Trophoblast cell (in vitro differentiated cells and primary cell): ENCODE measurements at regions not wholly inside any gene's neighbourhood (a gene's known extent, or its start where the extent isn't known, plus 50 kb on each side); places are given as distances from the start of the nearest gene placed in this dataset.

Experiments
- DNase-seq, 2 donors: peaks; one replicate each; pipeline ENCODE4 v3.0.0-alpha.2; 2016
- H2AFZ ChIP-seq: 2 replicates; pipeline ENCODE4 v1.6.1; 2013; ENCODE audit warnings: low read length, moderate library complexity, mild to moderate bottlenecking; ENCODE audit not compliant: insufficient read depth, poor library complexity
- H2AK5ac ChIP-seq: 2 replicates; pipeline ENCODE4 v1.6.1; 2013; ENCODE audit warnings: mild to moderate bottlenecking, low read length
- H2BK120ac ChIP-seq: 2 replicates; pipeline ENCODE4 v1.6.1; 2013; ENCODE audit warnings: low read length, mild to moderate bottlenecking, moderate library complexity; ENCODE audit not compliant: insufficient read depth, poor library complexity
- H2BK12ac ChIP-seq: 2 replicates; pipeline ENCODE4 v1.6.1; 2013; ENCODE audit warnings: mild to moderate bottlenecking, low read length, moderate library complexity
- H2BK5ac ChIP-seq: 2 replicates; pipeline ENCODE4 v1.6.1; 2013; ENCODE audit warnings: low read length, low read depth, moderate library complexity, mild to moderate bottlenecking; ENCODE audit not compliant: poor library complexity
- H3K14ac ChIP-seq: 2 replicates; pipeline ENCODE4 v1.6.1; 2013; ENCODE audit warnings: mild to moderate bottlenecking, low read length
- H3K18ac ChIP-seq: 2 replicates; pipeline ENCODE4 v1.6.1; 2013; ENCODE audit warnings: mild to moderate bottlenecking, low read length
- H3K23ac ChIP-seq: 2 replicates; pipeline ENCODE4 v1.6.1; 2013; ENCODE audit warnings: low read length
- H3K27ac ChIP-seq: 2 replicates; pipeline ENCODE4 v1.5.1; 2013; ENCODE audit warnings: low read depth, mild to moderate bottlenecking, inconsistent platforms, low read length, moderate library complexity
- H3K27me3 ChIP-seq: 2 replicates; pipeline ENCODE4 v1.6.1; 2013; ENCODE audit warnings: inconsistent platforms, mild to moderate bottlenecking, low read length, moderate library complexity; ENCODE audit not compliant: insufficient read depth
- H3K36me3 ChIP-seq, 2 experiments: 1 replicate in 1 of 2; 2 replicates in 1 of 2; pipeline ENCODE4 v1.6.1; 2013; ENCODE audit warnings: low read length in 2 of 2, mild to moderate bottlenecking in 2 of 2, moderate library complexity in 1 of 2; ENCODE audit not compliant: insufficient read depth in 2 of 2, control insufficient read depth in 1 of 2
- H3K4ac ChIP-seq: 2 replicates; pipeline ENCODE4 v1.6.1; 2013; ENCODE audit warnings: low read depth, mild to moderate bottlenecking, low read length, moderate library complexity
- H3K4me1 ChIP-seq, 2 experiments: 1 replicate in 1 of 2; 2 replicates in 1 of 2; pipeline ENCODE4 v1.6.1; 2013; ENCODE audit warnings: low read length in 2 of 2, mild to moderate bottlenecking in 2 of 2, moderate library complexity in 1 of 2; ENCODE audit not compliant: insufficient read depth in 2 of 2, control insufficient read depth in 1 of 2
- H3K4me2 ChIP-seq: 2 replicates; pipeline ENCODE4 v1.6.1; 2013; ENCODE audit warnings: inconsistent platforms, mild to moderate bottlenecking, low read length, moderate library complexity
- H3K4me3 ChIP-seq: 2 replicates; pipeline ENCODE4 v1.5.1; 2013; ENCODE audit warnings: mild to moderate bottlenecking, low read depth, low read length, inconsistent platforms
- H3K79me1 ChIP-seq: one replicate; pipeline ENCODE4 v1.6.1; 2013; ENCODE audit warnings: low read length
- H3K79me2 ChIP-seq: 2 replicates; pipeline ENCODE4 v1.6.1; 2013; ENCODE audit warnings: low read length, mild to moderate bottlenecking; ENCODE audit not compliant: control insufficient read depth, insufficient read depth, poor library complexity
- H3K9ac ChIP-seq: 2 replicates; pipeline ENCODE4 v1.6.1; 2013; ENCODE audit warnings: mild to moderate bottlenecking, low read length
- H3K9me3 ChIP-seq: 2 replicates; pipeline ENCODE4 v1.6.1; 2013; ENCODE audit warnings: low read depth, mild to moderate bottlenecking, control low read depth, inconsistent platforms, low read length; ENCODE audit not compliant: insufficient read depth
- H4K12ac ChIP-seq: 2 replicates; pipeline ENCODE4 v1.6.1; 2013; ENCODE audit warnings: low read depth, mild to moderate bottlenecking, low read length, moderate library complexity
- H4K8ac ChIP-seq: 2 replicates; pipeline ENCODE4 v1.6.1; 2013; ENCODE audit warnings: low read depth, mild to moderate bottlenecking, low read length, moderate library complexity
- H4K91ac ChIP-seq: one replicate; pipeline ENCODE4 v1.6.1; 2013; ENCODE audit warnings: low read depth, mild to moderate bottlenecking, low read length, moderate library complexity
- WGBS: extraction: QIAGEN DNeasy Blood & Tissue Kit; methylation state at CpG from one replicate; pipeline ENCODE4 v1.1.7; 2013; ENCODE audit warnings: missing lambda C conversion rate; ENCODE audit not compliant: insufficient read length, insufficient coverage; ENCODE audit errors: extremely low coverage; 5-methylcytosine and 5-hydroxymethylcytosine counted together

DNA sequence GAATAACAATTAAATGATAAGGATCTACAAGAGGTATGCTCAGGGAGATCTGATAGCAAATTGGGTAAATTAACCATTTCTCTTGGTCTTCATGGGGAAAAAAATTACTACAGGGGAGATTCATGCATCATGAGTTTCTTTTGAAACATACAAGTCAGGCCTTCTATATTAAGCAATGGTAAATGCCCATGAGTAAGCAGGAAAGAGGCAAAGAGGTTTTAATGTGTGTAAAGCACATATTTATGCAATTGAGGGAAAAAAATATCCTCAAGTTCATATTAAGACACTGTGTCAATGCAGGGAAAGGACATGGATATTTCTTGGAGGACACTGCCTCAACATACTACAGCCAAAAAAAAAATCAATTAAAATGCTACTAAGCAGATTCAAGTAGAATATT is 73.4 kb upstream of the NR4A3 start:
- no peak overlapping the region for H4K8ac ChIP-seq
- H3K27ac ChIP-seq = no peak overlapping the region
- H2AK5ac ChIP-seq = no peak overlapping the region
- no peak overlapping the region for H3K4ac ChIP-seq
- no peak overlapping the region for H3K14ac ChIP-seq
- H3K9ac ChIP-seq = no peak overlapping the region
- no peak overlapping the region for H2BK5ac ChIP-seq
- no peaks in the 10 kb centered on the region for H3K27me3 ChIP-seq
- H3K18ac ChIP-seq = no peak overlapping the region
- H4K12ac ChIP-seq = no peak overlapping the region
- peak in 1 of 2 donors; percentile 19 for DNase-seq
- no peaks in the 10 kb centered on the region for H3K36me3 ChIP-seq
- H2BK12ac ChIP-seq = no peak overlapping the region
- H3K79me1 ChIP-seq = no peaks in the 10 kb centered on the region
- H2AFZ ChIP-seq = no peak overlapping the region
- no peaks in the 10 kb centered on the region for H3K4me1 ChIP-seq
- H3K9me3 ChIP-seq = no peaks in the 10 kb centered on the region
- no peak overlapping the region for H2BK120ac ChIP-seq
- H4K91ac ChIP-seq = no peak overlapping the region
- H3K4me2 ChIP-seq = no peak overlapping the region
- H3K4me3 ChIP-seq = no peak overlapping the region
- no peaks in the 10 kb centered on the region for H3K79me2 ChIP-seq
- H3K23ac ChIP-seq = no peak overlapping the region

DNA sequence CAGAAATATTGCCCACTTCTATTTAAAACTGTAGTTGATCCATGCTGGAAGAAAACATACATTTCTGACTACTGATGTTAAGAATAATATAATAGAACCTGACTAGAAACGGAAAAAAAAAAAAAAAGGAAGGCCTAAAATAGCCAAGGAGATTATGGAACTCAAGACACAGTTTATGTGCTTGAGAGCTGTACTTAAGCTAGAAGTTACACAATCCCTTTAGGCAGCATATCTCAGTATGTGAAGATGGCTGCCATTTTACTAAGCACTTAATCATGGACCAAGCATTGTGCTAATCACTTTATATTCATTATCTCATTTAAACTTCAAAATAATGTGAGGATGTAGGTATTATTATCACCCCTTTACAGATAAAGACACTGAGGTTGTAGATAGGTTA is 73.0 kb upstream of the NR4A3 start:
- no peak overlapping the region for H3K4me2 ChIP-seq
- no peaks in the 10 kb centered on the region for H3K4me1 ChIP-seq
- H3K23ac ChIP-seq = no peak overlapping the region
- no peak overlapping the region for H4K12ac ChIP-seq
- no peak overlapping the region for H3K4me3 ChIP-seq
- no peak overlapping the region for H3K9ac ChIP-seq
- H2BK12ac ChIP-seq = no peak overlapping the region
- H2BK5ac ChIP-seq = no peak overlapping the region
- H3K36me3 ChIP-seq = no peaks in the 10 kb centered on the region
- H3K27ac ChIP-seq = no peak overlapping the region
- H3K79me1 ChIP-seq = no peaks in the 10 kb centered on the region
- H3K79me2 ChIP-seq = no peaks in the 10 kb centered on the region
- H3K14ac ChIP-seq = no peak overlapping the region
- H3K4ac ChIP-seq = no peak overlapping the region
- no peak for DNase-seq
- no peak overlapping the region for H2BK120ac ChIP-seq
- H2AFZ ChIP-seq = no peak overlapping the region
- H4K8ac ChIP-seq = no peak overlapping the region
- no CpG with 5 or more reads among the region's 1 CpG for WGBS
- no peak overlapping the region for H4K91ac ChIP-seq
- no peak overlapping the region for H2AK5ac ChIP-seq
- no peaks in the 10 kb centered on the region for H3K27me3 ChIP-seq
- no peaks in the 10 kb centered on the region for H3K9me3 ChIP-seq
- H3K18ac ChIP-seq = no peak overlapping the region

- Histone ChIP-seq H2BK5ac (no peak overlapping the region), H3K9me3 (no peaks in the 10 kb centered on the region), H3K9ac (no peak overlapping the region)
These were observed 72.0 kb upstream of the NR4A3 start for GRCh38 chr9:99749641-99750040.

GRCh38 chr9:99750526-99750925 is 71.2 kb upstream of the NR4A3 start:
- no peak overlapping the region for H3K4me2 ChIP-seq
- H4K8ac ChIP-seq = no peak overlapping the region
- H3K27me3 ChIP-seq = no peaks in the 10 kb centered on the region
- no peak overlapping the region for H3K4me3 ChIP-seq
- no peak overlapping the region for H3K4ac ChIP-seq
- H2BK120ac ChIP-seq = no peak overlapping the region
- H3K18ac ChIP-seq = no peak overlapping the region
- no CpG with 5 or more reads among the region's 6 CpGs for WGBS
- H3K79me2 ChIP-seq = no peaks in the 10 kb centered on the region
- H3K79me1 ChIP-seq = no peaks in the 10 kb centered on the region
- H2BK12ac ChIP-seq = no peak overlapping the region
- H3K36me3 ChIP-seq = no peaks in the 10 kb centered on the region
- H3K9me3 ChIP-seq = no peaks in the 10 kb centered on the region
- no peak overlapping the region for H4K12ac ChIP-seq
- no peak overlapping the region for H4K91ac ChIP-seq
- H3K14ac ChIP-seq = no peak overlapping the region
- H2AFZ ChIP-seq = no peak overlapping the region
- H2BK5ac ChIP-seq = no peak overlapping the region
- H3K27ac ChIP-seq = no peak overlapping the region
- no peak overlapping the region for H2AK5ac ChIP-seq
- H3K23ac ChIP-seq = no peak overlapping the region
- no peak overlapping the region for H3K9ac ChIP-seq
- no peak for DNase-seq
- H3K4me1 ChIP-seq = no peaks in the 10 kb centered on the region

More at GRCh38 chr9:99749641-99750040, 72.0 kb upstream of the NR4A3 start:
- H3K36me3 ChIP-seq = no peaks in the 10 kb centered on the region
- no peaks in the 10 kb centered on the region for H3K79me1 ChIP-seq
- no peak overlapping the region for H3K23ac ChIP-seq
- H2BK120ac ChIP-seq = no peak overlapping the region
- H3K4me2 ChIP-seq = no peak overlapping the region
- no peaks in the 10 kb centered on the region for H3K79me2 ChIP-seq
- no peak overlapping the region for H4K12ac ChIP-seq
- no peak overlapping the region for H2AK5ac ChIP-seq
- H3K14ac ChIP-seq = no peak overlapping the region
- no peak overlapping the region for H3K27ac ChIP-seq
- H3K18ac ChIP-seq = no peak overlapping the region
- no peaks in the 10 kb centered on the region for H3K27me3 ChIP-seq
- no peak for DNase-seq
- no CpG with 5 or more reads among the region's 5 CpGs for WGBS
- H3K4me1 ChIP-seq = no peaks in the 10 kb centered on the region
- no peak overlapping the region for H4K8ac ChIP-seq
- H3K4ac ChIP-seq = no peak overlapping the region
- H4K91ac ChIP-seq = no peak overlapping the region
- H2AFZ ChIP-seq = no peak overlapping the region
- no peak overlapping the region for H3K4me3 ChIP-seq
- no peak overlapping the region for H2BK12ac ChIP-seq
